HG03025 (cell line): ENCODE measurements at regions not wholly inside any gene's neighbourhood (a gene's known extent, or its start where the extent isn't known, plus 50 kb on each side); places are given as distances from the start of the nearest gene placed in this dataset.
"Not testable (repeated sequence)": the region's sequence is repeated elsewhere in the genome, so short reads cannot be mapped to it uniquely, and the experiment has no call there.

ENCODE experiments used
- ATAC-seq: cut with Tn5 transposase; IDR thresholded peaks from one replicate; pipeline ENCODE4 v1.9.1; 2021; ENCODE audit warnings: mild to moderate bottlenecking, moderate library complexity; ENCODE audit not compliant: unreplicated experiment, low FRiP score

DNA sequence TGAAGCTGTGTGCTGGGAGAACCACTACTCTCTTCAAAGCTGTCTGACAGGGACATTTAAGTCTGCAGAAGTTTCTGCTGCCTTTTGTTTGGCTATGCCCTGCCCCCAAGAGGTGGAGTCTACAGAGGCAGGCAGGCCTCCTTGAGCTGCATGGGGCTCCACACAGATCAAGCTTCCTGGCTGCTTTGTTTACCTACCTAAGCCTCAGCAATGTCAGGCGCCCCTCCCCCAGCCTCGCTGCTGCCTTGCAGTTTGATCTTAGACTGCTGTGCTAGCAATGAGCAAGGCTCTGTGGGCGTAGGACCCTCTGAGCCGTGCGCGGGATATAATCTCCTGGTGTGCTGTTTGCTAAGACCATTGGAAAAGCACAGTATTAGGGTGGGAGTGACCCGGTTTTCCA, 103.3 kb upstream of the SALL1 start:
- not testable (repeated sequence) for ATAC-seq

GRCh38 chr16:51248217-51248616, 97.1 kb upstream of the SALL1 start:
- ATAC-seq, result no peak

- no peak for ATAC-seq
Measured at GRCh38 chr16:51245658-51245995, 94.6 kb upstream of the SALL1 start.

GRCh38 chr16:51244887-51245657, 94.0 kb upstream of the SALL1 start:
- no peak for ATAC-seq

DNA sequence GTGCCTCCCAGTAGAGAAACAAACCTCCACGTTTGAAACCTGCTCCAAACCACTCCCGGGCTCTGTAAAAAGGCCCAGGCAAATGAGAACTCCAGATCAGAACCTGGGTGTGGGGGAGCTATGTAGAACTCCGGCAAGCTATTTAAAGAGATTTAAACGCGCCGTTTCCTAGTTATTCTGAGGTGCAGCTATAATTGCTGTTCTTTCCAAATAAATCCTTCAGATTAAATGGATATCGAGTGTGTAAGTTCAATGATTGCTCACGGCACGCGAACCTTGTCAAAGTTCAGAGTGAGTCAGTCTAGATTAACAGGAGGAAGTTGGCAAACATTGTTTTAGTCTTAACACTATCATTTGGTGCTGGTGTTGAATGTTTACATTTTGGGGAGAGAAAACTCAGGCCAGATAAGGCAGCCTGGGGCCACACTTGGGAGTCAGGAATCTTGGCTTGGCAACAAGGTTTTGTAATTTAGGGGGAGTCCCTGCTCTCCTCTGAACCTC, 92.9 kb upstream of the SALL1 start:
- no peak for ATAC-seq

GRCh38 chr16:51242296-51242994, 91.4 kb upstream of the SALL1 start:
- ATAC-seq, result no peak

DNA sequence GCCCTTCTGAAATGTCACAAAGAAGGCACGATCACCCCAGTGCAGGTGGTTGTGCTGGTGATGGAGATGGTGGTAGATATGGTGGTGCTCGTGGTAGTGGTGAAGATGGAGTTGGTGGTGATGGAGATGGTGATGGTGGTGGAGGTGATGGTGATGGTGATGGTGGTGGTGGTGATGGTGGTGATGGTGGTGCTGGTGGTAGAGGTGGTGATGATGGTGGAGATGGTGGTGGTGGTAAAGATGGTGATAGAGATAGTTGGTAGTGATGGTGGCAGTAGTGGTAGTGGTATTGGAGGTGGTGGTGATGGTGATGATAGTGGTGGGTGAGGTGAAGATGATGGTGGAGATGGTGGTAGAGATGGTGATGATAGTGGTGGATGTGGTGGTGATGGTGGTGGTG, 88.1 kb upstream of the SALL1 start:
- ATAC-seq, result no peak

- ATAC-seq, result no peak
Measured at GRCh38 chr16:51237861-51238378, 86.8 kb upstream of the SALL1 start.

DNA sequence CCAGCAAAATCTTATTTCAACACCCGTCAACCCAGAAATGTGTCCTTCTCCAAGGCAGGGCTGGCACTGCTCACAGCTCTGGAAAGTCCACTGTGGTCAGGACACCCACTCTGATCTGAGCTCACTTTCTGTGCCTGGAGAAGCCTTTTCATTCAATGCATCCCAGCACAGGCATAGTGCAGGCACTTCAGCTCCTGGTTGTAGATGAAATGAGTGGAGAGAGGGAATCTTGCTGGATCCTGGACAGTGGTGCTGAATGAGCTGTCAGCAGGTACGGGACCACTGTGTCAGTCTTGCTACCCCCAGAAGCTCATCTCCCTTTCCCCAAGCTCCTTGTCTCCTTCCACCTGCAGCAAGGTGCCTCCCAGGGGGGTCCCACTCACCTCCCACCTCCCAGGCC, 86.1 kb upstream of the SALL1 start:
- no peak for ATAC-seq

- no peak for ATAC-seq
Measured at GRCh38 chr16:51236583-51236982, 85.5 kb upstream of the SALL1 start.

- ATAC-seq, result no peak
Measured at GRCh38 chr16:51231702-51232101, 80.6 kb upstream of the SALL1 start.

GRCh38 chr16:51230035-51230434, 79.0 kb upstream of the SALL1 start:
- ATAC-seq, result not testable (repeated sequence)

GRCh38 chr16:51228097-51228659, 77.1 kb upstream of the SALL1 start:
- ATAC-seq, result no peak

DNA sequence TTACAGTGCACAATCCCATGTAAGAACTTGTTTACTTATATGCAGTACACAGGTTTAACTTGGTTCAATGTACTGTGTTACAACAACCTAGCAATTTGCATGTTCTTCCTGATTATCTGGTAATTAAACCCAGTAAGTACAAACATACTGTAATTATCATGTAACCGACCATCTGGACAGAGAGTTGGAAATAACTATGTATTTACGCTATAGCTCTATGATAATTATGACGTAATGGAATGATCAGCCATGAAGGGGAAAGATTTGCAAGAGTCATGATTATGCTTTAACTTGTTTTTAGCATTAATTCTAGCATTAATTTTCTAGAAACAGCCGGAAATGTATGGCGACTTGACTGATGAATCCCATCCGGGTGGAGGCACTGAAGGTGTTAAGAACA, 74.8 kb upstream of the SALL1 start:
- no peak for ATAC-seq

DNA sequence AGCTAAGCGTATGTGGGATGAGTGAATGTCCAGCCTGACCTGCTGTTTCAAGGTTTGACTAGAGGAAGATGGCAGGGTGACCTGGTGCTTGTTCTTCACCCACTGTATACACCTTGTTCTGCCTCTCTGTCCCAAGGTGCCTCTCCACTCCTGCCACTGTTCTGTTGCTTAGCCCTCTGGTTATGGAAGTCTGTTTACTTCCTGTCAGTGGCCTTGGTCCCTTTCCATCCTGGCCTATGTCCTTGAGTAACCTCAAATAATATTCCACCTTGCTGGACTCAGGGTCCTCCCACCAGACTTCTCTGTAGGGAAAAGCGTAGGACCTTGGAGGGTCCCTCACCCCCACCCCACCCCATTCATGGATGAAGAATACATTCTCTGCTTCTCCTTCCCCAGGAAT, 73.2 kb upstream of the SALL1 start:
- ATAC-seq, result no peak

- ATAC-seq, result no peak
Measured at GRCh38 chr16:51222016-51222415, 70.9 kb upstream of the SALL1 start.

- no peak for ATAC-seq
Measured at GRCh38 chr16:51211148-51211547, 60.1 kb upstream of the SALL1 start.

GRCh38 chr16:51210087-51210486, 59.0 kb upstream of the SALL1 start:
- no peak for ATAC-seq

- ATAC-seq, result no peak
Measured at GRCh38 chr16:51201604-51202003, 50.5 kb upstream of the SALL1 start.
